ENCODE measurements at regions not wholly inside any gene's neighbourhood (a gene's known extent, or its start where the extent isn't known, plus 50 kb on each side); places are given as distances from the start of the nearest gene placed in this dataset.

DNA sequence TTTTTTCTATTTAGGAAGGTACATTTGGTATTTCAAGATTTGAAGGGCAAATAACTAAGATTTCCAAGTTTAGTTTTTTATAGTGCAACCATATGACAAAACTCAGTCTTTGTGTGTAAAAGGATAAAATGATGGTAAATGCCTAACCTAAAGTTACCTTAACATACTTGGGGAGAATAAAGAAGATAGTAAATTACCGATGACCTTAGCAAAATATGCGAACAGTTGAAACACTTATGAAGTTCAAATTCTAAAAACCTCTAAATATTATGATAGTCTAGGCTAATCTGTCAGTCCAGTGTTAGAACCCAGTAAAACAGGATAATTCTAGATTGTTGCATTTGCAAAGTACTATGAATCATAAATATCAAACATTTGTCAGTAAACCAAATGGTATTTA is 127.5 kb downstream of the PTCHD4 start:
- intact Hi-C loops (cut with micrococcal nuclease; ENCODE audit: unreplicated experiment): no loop called here

DNA sequence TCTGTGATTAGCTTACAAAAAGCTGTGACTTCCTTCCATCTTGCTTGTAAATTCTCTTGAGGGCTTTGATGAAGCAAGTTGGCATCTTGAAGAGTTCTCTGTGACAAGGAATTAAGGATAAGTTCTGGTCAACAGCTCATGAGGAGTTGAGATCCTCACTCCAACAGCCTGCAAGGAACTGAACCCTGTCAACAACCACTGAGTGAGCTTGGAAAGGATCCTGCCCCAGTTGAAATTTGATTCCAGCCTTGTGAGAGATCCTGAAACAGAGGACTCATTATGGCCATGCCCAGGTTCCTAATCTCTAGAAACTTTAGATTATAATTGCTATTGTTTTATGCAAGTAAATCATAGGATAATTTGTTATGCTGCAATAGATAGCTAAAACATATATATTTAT is 133.7 kb downstream of the PTCHD4 start:
- TF ChIP-seq, protein P1, sequence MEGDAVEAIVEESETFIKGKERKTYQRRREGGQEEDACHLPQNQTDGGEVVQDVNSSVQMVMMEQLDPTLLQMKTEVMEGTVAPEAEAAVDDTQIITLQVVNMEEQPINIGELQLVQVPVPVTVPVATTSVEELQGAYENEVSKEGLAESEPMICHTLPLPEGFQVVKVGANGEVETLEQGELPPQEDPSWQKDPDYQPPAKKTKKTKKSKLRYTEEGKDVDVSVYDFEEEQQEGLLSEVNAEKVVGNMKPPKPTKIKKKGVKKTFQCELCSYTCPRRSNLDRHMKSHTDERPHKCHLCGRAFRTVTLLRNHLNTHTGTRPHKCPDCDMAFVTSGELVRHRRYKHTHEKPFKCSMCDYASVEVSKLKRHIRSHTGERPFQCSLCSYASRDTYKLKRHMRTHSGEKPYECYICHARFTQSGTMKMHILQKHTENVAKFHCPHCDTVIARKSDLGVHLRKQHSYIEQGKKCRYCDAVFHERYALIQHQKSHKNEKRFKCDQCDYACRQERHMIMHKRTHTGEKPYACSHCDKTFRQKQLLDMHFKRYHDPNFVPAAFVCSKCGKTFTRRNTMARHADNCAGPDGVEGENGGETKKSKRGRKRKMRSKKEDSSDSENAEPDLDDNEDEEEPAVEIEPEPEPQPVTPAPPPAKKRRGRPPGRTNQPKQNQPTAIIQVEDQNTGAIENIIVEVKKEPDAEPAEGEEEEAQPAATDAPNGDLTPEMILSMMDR (IDR thresholded peaks at IDR 0.05; ENCODE audit: insufficient read depth in 1 of 2, low read depth in 1 of 2, low read length in 1 of 2, severe bottlenecking in 1 of 2, unreplicated experiment in 1 of 2): no peak
- H3K4me3 Mint-ChIP-seq (ENCODE audit: unreplicated experiment): no peak overlapping the region
- peaks cover 9% of the 10 kb centered on the region for H3K27me3 Mint-ChIP-seq (ENCODE audit: insufficient read depth, unreplicated experiment)
- CTCF ChIA-PET: no interaction called here
- H3K27ac Mint-ChIP-seq (ENCODE audit: unreplicated experiment): no peak overlapping the region
- DNase-seq: no peak
- H3K36me3 ChIP-seq (ENCODE audit: control insufficient read depth, insufficient read depth, low read length): no peaks in the 10 kb centered on the region
- intact Hi-C loops (cut with micrococcal nuclease; ENCODE audit: unreplicated experiment): no loop called here
- POLR2A ChIA-PET: no interaction called here
- no peaks in the 10 kb centered on the region for H3K9me3 Mint-ChIP-seq (ENCODE audit: unreplicated experiment)
- no peaks in the 10 kb centered on the region for H3K4me1 Mint-ChIP-seq (ENCODE audit: low read depth, unreplicated experiment)
- no peaks in the 10 kb centered on the region for H3K9me3 ChIP-seq
- no peaks in the 10 kb centered on the region for H3K4me1 ChIP-seq
- no TSS peak for BruUV-seq (replicated peaks)
- no peak overlapping the region for H3K4me3 ChIP-seq (ENCODE audit: low read depth, low read length)
- H3K36me3 Mint-ChIP-seq (ENCODE audit: insufficient read depth, unreplicated experiment): no peaks in the 10 kb centered on the region
- no peaks in the 10 kb centered on the region for H3K27me3 ChIP-seq (replicated peaks; ENCODE audit: control insufficient read depth, insufficient read depth, low read length)

More for the DNA sequence above, 127.5 kb downstream of the PTCHD4 start:
- ChIA-PET POLR2A (no interaction called here), CTCF (no interaction called here)
- Mint-ChIP-seq H3K4me3 (ENCODE audit: unreplicated experiment) (no peak overlapping the region), H3K4me1 (ENCODE audit: low read depth, unreplicated experiment) (no peaks in the 10 kb centered on the region), H3K27ac (ENCODE audit: unreplicated experiment) (no peak overlapping the region), H3K27me3 (ENCODE audit: insufficient read depth, unreplicated experiment) (peaks cover 8% of the 10 kb centered on the region), H3K36me3 (ENCODE audit: insufficient read depth, unreplicated experiment) (no peaks in the 10 kb centered on the region), H3K9me3 (ENCODE audit: unreplicated experiment) (no peaks in the 10 kb centered on the region)
- no TSS peak for BruUV-seq (replicated peaks)
- no peaks in the 10 kb centered on the region for H3K36me3 ChIP-seq (ENCODE audit: control insufficient read depth, insufficient read depth, low read length)
- H3K4me1 ChIP-seq: no peaks in the 10 kb centered on the region
- no peaks in the 10 kb centered on the region for H3K9me3 ChIP-seq
- no peak for DNase-seq
- H3K4me3 ChIP-seq (ENCODE audit: low read depth, low read length): no peak overlapping the region
- no peaks in the 10 kb centered on the region for H3K27me3 ChIP-seq (replicated peaks; ENCODE audit: control insufficient read depth, insufficient read depth, low read length)
- TF ChIP-seq, protein P1 (IDR thresholded peaks at IDR 0.05; ENCODE audit: insufficient read depth in 1 of 2, low read depth in 1 of 2, low read length in 1 of 2, severe bottlenecking in 1 of 2, unreplicated experiment in 1 of 2): no peak

DNA sequence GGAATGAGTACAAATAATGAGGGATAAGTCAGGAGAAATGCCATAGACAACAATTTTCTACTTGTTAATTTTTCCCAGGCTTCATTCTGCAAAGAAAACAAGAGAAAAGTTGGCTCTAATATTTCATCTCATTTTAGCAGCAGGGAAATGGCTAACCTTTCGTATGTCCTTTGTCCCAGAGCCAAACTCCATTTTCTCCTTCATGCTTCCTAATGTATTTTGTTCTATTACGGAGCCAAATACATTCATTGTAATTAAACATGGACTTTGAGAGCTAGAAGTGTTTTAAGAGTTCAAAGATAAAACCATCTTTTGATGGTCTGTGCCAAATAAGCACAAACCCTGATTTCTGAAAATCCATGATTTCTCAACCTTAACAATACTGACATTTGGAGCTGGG is 136.9 kb downstream of the PTCHD4 start:
- TF ChIP-seq, protein P1 (IDR thresholded peaks at IDR 0.05; ENCODE audit: insufficient read depth in 1 of 2, low read depth in 1 of 2, low read length in 1 of 2, severe bottlenecking in 1 of 2, unreplicated experiment in 1 of 2): no peak
- DNase-seq: no peak
- no peaks in the 10 kb centered on the region for H3K9me3 ChIP-seq
- no peak overlapping the region for H3K4me3 Mint-ChIP-seq (ENCODE audit: unreplicated experiment)
- no peaks in the 10 kb centered on the region for H3K9me3 Mint-ChIP-seq (ENCODE audit: unreplicated experiment)
- H3K27me3 ChIP-seq (replicated peaks; ENCODE audit: control insufficient read depth, insufficient read depth, low read length): no peaks in the 10 kb centered on the region
- H3K36me3 ChIP-seq (ENCODE audit: control insufficient read depth, insufficient read depth, low read length): no peaks in the 10 kb centered on the region
- no TSS peak for BruUV-seq (replicated peaks)
- intact Hi-C loops (cut with micrococcal nuclease; ENCODE audit: unreplicated experiment): no loop called here
- no peaks in the 10 kb centered on the region for H3K4me1 Mint-ChIP-seq (ENCODE audit: low read depth, unreplicated experiment)
- H3K4me3 ChIP-seq (ENCODE audit: low read depth, low read length): no peak overlapping the region
- H3K4me1 ChIP-seq: no peaks in the 10 kb centered on the region
- CTCF ChIA-PET: no interaction called here
- POLR2A ChIA-PET: no interaction called here
- H3K27me3 Mint-ChIP-seq (ENCODE audit: insufficient read depth, unreplicated experiment): peaks cover 11% of the 10 kb centered on the region
- no peak overlapping the region for H3K27ac Mint-ChIP-seq (ENCODE audit: unreplicated experiment)
- no peaks in the 10 kb centered on the region for H3K36me3 Mint-ChIP-seq (ENCODE audit: insufficient read depth, unreplicated experiment)

All from Caco-2 (cell line).